Medulla oblongata (tissue), 1 donor: ENCODE measurements at regions not wholly inside any gene's neighbourhood (a gene's known extent, or its start where the extent isn't known, plus 50 kb on each side); places are given as distances from the start of the nearest gene placed in this dataset.

ENCODE experiments used
- DNase-seq: peaks from one replicate; pipeline ENCODE4 v3.0.0-alpha.2; 2015; ENCODE audit errors: extremely low spot score

DNA sequence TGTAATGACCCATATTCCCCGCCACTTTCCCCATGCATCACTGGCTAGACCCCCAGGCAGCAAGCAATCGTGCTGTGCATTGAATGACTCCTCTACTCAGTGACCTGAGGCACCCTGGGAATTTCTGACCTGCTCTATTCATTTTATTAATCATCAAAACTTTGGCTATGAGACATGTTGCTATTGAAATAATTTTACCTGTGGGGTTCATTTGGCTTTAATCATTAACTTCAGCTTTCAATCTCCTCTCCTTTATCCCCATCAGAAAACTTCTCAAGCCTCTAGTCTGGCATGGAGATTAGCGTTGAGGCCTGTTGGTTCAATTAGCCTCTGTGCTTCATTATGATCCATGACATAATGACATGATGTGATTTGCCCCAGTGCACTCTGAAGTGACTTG, 429.0 kb downstream of the ZNF608 start:
- no peak for DNase-seq

DNA sequence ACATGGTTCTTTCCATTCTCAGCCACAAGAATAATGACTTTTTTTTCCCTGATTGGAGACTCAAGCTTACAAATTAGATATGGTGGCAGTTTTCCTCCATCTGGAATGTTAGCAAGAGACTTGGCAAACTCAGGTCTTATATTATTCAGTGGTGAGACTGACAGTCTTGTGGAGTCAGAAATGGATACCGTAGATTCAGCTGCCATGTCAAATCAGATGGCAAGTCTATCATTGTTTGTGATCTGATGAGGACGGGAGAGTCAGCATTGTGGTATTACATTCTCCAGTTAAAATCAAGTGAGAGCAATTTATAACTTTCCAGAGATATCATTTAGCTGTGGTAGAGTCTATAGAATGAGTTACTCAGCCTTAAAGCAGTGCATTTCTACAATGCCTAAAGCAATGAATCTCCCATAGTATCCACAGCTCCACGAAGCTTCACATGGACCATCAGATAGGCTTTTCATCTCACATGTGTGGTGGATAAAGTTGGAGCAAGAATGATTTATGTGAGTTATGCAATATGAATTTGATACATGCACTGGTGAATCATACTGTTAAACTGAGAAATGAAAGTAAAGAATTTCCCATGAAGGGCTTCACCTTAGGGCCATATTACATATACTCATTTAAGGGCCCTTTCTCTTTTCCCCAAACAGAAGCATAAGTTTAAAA, 430.6 kb downstream of the ZNF608 start:
- no peak for DNase-seq

DNA sequence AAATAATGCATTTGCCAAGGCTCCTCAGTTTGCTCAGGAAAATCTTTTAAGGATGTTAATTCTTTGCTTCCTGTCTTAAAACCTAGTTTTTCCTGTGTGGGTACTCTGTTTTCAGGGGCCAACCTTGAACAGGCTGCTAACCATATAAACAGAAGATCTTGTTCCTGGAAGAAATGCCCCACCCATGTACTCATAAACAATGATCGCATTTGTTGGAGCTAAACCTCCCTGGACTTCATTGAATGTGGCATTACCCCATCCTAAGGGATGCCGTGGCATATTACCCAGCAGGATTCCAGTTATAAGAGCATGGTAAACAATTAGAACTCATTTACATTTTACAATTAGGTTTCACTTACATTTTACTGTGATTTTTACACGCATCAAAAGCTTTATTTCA, 436.0 kb downstream of the ZNF608 start:
- DNase-seq = peak; percentile 35

DNA sequence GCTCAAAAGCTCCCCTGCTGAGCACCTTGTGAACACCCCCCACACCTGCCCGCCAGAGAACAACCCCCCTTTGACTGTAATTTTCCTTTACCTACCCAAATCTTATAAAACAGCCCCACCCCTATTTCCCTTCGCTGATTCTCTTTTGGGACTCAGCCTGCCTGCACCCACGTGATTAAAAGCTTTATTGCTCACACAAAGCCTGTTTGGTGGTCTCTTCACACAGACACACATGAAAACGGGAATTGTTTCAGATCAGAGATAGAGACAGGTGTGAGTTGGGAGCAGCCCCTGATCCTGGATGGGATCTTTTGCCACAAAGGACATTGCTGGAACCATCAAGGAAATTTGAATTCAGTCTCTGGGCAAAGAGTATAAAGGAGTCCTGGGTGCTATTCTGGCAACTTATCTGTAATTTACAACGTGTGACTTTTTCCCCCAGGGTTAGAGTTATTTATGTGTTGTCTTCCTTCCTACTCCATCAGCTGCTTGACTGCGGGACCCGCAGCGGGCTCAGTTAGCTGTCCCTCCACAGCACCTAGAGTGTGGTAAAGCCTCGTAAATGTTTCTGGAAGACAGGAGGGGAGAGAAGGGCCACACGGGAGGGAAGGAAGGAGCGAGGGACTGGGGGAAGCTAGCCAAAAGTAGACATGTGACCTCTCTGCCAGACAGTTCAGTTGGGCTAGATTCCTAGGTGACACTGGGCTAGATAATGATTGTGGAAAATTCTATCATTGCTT, 437.0 kb downstream of the ZNF608 start:
- DNase-seq = no peak

DNA sequence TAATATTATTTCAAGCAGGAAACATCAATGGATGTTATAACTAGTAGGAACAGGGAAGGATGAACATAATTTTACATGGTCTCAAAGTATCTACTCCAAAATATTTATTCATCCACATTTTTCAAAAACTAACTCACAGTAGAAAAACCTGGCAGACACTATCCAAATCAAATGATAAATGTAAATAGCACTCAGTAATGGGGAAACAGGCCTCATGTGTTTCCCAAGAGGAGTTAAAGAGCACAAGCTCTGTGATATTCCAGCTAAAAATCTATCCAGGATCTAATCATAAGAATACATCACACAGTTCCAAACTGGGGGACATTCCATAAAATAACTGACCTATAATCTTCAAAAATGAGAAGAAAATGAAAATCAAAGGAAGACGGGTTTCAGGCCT, 443.1 kb downstream of the ZNF608 start:
- no peak for DNase-seq

DNA sequence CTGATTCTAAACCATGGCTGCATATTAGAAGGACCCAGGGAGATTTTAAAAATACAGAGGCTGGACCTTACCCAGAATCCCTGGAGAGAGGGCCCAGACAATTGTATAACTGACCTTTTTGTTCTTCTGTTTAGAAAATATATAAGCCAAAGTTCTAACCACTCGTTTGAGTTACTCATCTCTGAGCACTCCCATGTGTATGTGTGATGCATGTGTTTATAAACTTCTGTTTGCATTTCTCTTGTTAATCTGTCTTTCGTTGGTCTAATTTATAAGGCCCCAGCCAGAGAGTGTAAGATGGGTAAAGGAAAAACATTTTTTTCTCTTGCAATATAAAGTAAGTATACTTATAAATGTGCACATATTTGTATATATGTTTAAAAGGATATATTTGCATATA, 443.9 kb downstream of the ZNF608 start:
- no peak for DNase-seq

DNA sequence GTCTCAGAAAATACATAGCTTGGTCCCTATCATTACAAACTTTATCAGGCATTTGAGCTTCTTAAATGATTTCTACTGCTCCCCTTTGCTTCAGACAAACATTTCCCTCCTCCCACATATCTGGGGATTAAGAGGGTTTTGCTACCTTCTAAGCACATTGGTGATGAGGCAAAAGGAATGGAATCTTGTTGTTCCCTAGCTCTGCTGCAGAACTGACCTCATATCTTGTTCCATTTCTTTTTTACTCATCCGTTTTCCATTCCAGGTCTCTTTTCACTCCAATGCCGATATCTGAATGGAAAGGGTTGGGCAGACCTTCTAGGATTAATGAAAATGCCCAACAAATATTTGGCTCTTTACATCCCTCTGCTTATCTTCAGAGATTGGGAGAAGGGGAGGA, 444.6 kb downstream of the ZNF608 start:
- no peak for DNase-seq

DNA sequence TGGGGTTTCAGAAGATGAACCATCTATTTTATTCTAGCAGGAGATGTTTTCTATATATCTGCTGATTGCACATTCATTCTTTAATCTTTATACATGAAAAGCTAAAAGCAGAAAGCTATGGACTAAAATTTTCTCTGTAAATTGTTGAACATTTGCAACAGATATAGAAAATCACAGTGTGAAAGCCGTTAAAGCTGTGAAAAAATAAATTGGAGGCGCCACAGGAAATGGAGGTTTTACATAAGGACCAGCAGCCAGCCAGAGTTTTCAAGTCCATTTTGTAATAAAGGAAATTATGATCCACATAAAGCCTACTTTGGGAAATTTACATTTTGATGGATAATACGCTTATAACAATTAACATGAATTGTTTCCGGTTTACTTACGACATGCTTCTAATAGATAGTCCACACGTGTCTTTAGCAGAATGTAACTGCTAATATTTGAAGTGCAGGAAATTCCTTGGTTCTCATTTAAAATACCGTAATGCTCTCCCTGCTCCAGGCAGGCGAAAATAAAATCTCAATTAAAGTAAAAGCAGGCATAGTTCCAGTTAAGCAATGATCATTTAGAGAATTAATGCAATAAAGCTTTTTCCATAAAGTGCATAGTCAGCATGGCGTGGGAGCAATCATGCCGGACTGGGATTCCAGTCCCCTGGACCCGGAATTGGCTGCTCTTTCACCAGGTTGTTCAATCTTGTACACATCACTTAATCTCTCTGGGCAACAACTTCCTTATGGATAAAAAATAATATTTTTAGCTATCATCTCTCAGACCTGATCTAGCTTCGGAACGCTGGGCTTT, 445.4 kb downstream of the ZNF608 start:
- DNase-seq = no peak

DNA sequence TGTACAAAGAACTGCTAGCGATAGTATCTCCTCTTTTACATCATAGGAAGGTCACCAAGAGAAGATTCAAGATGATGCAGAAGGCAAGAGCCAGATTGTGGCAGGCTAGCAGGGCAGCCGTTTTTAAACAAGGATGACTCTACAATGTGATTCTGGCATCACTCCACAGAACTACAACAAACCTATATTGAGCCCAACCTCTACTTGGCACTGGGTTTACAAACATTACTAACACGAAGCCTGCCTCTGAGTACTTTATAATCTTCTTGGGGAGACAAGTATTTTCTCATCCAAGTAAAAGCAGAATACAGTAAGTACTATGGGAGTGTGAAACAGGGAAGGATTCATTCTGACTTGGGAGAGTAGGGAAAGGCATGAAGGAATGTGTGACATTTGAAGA, 448.6 kb downstream of the ZNF608 start:
- no peak for DNase-seq

DNA sequence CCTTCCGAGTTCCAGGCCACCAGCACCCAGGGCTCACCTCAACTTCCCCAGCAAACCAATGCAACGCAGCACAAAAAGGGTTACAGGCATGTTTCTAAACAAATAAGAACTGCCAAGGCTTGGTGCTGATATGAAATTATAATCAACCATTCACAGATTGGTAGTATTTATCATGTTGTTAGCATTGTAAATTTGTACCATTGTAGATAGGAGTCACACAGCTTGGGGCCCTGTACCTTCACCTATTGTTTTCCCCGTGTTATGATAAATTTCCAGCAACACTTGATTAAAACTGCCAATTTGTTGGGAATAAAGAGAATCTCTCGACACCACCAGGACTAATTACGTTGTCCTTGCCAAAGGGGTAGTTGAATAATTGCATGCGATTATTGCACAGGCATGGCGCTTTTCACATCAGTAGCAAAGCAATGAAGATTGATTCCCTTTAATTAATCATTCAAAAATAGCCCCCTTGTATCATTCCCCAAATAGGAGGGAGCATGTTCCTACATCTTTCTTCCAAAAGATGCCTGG, 454.1 kb downstream of the ZNF608 start:
- no peak for DNase-seq

DNA sequence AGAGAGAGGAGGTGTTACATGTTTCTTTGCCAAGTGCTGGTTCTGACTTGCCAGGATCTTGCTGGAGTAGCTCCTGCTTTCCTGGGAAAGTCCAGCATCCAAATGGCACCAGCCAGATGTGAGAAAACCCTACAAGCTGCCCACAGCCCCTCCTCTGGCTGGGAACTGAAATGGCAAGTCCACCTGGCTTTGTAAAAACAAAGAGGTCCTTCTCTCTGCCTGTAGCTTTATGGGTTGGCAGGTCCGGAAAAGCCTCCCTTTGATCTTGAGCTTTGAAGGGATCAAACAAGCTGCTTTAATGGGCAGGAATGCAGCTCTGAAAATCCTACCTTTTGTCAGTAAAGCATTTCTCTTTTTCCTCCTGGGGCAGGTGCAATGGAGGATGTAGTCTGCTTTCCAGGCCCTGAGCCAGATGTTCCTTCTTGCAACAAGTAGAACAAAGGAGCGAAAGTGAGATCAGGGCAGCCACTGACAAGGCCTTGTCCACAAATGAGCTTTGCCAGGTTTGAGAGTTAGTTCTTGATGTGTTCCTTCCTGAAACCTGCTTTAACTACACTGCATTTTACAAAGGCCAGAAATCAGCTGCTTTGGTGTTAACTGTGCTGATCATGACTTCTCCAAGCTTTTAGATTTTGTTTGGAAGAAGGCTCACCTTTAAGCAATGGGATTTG, 456.7 kb downstream of the ZNF608 start:
- DNase-seq = no peak

DNA sequence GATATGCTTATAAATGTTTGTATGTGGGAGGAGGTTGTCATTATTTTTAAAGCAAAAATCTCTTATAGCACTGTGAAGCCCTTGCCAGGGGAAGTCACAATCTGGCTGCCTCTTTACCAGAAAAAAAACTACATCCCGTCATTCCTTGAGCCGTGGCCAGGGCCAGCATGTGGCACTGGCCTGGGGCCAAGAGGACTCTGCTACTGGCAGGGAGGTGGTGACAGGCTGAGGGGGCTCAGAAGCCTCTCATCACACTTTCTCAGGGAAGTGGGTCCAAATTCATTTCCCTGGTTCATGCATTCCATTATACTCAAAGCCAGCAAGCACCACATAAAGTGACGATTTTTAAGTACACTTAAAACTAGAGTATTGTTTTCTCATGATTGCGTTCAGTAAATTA, 457.3 kb downstream of the ZNF608 start:
- peak; percentile 82 for DNase-seq

DNA sequence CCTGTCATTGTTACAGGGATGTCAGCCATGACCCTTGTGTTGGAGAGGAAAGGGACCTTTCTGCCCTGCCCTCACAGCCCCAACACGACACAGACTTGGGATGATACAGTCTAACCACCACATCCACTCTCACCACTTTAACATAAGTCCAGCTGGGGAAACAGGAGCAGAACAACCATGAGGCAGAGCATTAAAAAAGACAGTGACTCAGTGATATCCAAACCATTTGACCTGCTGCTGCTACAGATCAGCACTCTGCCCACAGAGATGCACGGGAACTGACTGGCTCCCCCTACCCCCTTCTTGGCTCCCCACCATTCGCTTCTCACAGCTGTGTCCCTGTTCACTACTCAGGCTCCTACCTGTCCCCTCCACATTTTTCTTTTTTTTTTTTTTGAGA, 458.6 kb downstream of the ZNF608 start:
- DNase-seq = no peak

DNA sequence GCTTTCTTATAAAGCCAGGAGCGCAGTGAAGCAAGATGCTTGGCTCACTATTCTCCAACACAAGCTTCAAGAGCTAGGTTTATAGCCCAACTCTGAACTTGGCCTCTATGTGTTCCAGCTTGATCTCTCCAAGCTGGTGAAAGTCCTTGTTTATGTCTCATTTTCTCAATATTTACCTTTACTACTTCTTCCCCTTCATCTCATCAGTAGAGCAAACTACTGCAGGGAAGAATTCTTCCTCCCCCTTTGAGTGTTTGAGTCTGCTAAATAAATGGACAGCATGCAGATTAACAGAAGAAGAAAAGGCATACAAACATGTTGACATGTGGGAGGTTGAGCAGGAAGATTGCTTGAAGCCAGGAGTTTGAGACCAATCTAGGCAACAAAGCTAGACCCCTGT, 460.7 kb downstream of the ZNF608 start:
- no peak for DNase-seq

DNA sequence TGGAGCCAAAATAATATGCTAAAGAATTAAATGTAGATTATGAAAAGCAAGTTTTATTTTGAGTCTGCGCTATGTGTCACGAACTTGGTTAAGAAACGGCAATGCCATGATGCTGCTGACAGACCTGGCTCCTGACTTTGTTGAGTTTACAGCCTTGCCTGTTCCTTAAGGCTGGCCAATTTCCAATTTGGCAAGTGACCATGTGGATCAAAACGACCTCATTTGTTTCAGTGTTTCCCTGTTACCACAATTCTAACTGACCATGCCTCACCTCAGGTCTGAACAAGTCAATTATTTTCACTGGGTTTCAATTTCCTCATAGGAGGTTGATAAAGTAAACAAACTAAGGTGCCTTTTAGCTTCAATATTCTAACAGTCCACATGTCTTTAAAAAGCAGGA, 461.4 kb downstream of the ZNF608 start:
- no peak for DNase-seq

DNA sequence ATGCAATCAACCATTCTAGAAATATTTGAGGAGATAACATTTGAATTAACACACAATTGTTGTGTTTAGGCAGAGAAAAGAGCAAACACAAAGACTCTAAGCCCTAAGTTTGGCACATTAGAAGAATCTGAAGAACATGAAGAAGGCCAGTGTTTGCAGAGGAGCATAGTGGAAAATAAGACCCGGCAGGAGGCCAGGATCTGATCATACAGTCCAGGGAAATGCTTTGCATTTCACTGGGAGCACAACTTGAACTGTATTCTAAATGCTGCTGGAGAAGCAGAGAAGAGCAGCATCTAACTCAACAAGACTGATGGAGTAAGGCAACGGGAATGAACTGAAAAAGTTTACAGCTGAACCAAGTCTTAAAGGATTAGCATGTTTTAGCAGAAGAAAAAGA, 463.4 kb downstream of the ZNF608 start:
- no peak for DNase-seq

DNA sequence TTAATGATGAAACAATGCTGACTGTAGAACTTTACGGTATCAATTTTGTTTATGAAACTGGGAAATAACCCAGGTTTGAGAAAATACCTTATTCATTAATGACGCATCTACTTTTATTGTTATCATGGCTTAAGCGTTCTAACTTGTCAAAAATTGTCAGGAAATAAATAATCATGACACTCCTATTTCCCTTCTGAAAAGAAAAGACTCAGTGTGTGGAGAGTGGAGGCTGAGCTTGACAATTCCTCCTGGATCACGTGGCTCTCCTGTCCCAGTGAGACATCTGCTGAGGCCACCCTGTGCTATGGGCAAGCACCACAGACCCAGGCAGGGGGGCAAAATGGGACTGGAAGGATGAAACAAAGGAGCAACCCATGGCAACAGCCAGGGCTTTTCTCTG, 466.4 kb downstream of the ZNF608 start:
- no peak for DNase-seq

DNA sequence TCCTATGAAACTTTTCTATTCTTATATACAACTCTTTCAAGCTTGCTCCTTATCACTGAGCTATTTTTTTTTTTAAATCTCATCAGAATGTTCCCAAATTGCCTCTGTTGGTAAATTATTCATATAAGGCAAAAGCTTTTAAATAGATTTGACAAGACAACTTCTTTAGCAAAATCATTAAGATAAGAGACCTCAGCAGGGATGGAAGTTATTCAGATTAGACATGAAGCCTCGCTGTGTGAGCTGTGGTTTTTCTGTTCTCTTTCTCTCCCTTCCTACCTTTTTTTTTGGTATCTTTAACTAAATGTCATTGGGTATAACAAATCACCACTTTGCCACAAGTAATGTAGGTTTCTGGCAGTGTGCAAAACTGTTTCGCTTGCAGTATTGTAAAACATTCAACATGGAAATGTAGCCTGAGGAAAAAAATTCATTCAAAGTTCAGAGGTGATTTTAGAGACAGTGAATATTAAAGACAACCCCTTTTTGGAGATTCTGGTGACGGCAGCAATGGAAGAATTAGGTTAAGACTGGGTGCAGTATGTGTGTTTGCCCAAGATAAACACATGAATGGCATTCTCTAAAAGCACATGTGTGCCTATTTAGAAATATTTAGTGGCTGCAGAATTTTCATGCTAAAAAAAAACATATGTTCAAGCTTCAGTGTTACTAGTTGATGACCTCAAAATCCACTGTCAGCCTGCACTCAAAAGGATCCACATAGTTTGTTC, 467.1 kb downstream of the ZNF608 start:
- DNase-seq = no peak

DNA sequence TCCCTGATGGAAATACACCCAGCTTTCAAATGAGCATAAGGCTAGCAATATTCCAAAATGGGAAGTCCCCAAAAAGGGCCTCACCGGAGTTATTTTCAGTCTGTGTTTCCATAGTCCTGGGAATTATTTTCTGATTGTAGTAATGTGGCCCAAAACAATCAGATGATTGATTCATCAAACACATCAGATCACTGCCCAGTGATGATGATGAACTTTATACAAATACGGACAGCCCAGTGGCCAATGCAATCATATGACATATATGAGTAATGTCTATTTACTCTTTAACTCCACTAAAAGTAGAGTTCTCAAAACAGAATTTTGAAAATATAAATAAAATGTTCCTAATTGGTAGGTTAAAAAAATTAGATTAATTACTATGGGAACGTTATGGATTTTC, 467.8 kb downstream of the ZNF608 start:
- no peak for DNase-seq

DNA sequence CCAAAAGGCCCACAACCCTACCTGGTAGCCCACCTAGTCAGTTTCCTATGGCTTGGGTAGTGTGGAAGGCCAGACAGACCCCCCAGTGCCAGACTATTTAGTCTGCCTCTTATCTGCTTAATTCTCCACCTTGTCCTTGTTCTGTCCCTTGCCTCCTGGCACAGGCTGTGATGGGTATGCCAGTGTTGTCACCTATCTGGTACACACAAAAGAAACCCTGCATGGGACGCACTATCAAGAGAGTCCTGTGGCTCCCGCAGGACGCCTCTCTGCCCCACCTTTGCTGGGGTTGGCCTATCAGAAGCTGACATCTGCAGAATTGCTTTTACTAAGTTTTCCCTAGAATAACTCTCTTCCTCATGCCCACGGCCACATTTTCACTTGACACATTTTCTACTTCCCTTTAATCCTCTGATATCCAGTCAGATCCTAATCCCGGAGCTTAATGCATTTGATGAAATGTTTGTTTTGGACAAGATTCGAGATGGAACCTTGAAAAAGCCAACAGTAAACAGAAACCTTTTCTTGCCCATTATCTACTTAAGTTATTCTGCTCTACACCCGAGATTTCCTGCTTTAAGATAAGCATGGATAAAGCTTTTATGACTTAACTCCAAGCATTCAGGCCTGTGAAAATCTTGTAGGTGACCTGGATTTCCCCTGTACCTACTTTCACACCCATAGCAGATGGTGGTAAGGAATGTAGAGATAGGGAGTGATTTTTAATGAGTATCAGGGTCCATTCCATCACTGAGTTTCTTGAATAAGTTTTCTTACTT, 468.5 kb downstream of the ZNF608 start:
- DNase-seq = no peak

DNA sequence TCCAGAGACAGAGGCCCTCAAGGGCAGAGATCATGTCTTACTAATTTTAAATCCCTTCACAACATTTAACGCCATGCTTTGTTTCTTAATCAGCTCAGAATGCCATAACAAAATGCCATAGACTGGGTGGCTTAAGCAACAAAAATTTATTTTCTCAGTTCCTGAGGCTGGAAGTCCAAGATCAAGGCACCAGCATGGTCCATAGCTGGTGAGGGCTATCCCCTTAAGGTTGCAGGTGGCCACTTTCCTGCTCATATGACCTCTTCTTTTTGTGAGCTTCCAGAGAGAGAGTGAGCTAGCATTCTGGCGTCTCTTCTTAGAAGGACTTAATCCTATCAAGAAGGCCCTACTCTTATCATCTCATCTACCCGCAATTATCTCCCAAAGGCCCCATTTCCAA, 470.3 kb downstream of the ZNF608 start:
- DNase-seq = no peak
